C4-2B (cell line): ENCODE measurements at regions not wholly inside any gene's neighbourhood (a gene's known extent, or its start where the extent isn't known, plus 50 kb on each side); places are given as distances from the start of the nearest gene placed in this dataset.

Experiments
- ZFX ChIP-seq: fragments of 450-650 bp; IDR thresholded peaks from 2 replicates; pipeline ENCODE4 v1.6.1; 2017
- TF ChIP-seq, protein P1 (sequence below): fragments of 450-650 bp; conservative IDR thresholded peaks from 2 replicates; pipeline ENCODE4 v1.5.1; 2017; ENCODE audit warnings: mild to moderate bottlenecking

- TF ChIP-seq, protein P1, sequence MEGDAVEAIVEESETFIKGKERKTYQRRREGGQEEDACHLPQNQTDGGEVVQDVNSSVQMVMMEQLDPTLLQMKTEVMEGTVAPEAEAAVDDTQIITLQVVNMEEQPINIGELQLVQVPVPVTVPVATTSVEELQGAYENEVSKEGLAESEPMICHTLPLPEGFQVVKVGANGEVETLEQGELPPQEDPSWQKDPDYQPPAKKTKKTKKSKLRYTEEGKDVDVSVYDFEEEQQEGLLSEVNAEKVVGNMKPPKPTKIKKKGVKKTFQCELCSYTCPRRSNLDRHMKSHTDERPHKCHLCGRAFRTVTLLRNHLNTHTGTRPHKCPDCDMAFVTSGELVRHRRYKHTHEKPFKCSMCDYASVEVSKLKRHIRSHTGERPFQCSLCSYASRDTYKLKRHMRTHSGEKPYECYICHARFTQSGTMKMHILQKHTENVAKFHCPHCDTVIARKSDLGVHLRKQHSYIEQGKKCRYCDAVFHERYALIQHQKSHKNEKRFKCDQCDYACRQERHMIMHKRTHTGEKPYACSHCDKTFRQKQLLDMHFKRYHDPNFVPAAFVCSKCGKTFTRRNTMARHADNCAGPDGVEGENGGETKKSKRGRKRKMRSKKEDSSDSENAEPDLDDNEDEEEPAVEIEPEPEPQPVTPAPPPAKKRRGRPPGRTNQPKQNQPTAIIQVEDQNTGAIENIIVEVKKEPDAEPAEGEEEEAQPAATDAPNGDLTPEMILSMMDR, result no peak
- TF ChIP-seq ZFX, result no peak
Measured at GRCh38 chr7:152979376-152979775, 219.8 kb downstream of the ACTR3B start.
